Psoas muscle (tissue), 7 donors: ENCODE measurements at regions not wholly inside any gene's neighbourhood (a gene's known extent, or its start where the extent isn't known, plus 50 kb on each side); places are given as distances from the start of the nearest gene placed in this dataset.

Source experiments
- ATAC-seq, 4 donors: fragments of 200-7000 bp; cut with Tn5 transposase; one replicate each; pipeline ENCODE4 v1.9.1; 2020; ENCODE audit warnings: moderate library complexity in 3 of 4, mild to moderate bottlenecking in 2 of 4
- DNase-seq, 2 donors: peaks; one replicate each; pipeline ENCODE4 v3.0.0-alpha.2; 2020
- H3K27ac ChIP-seq: fragments of 200-600 bp; one replicate; pipeline ENCODE4 v1.8.0; 2022
- H3K27me3 ChIP-seq, 3 donors: fragments of 200-600 bp in 1 of 3; one replicate each; pipeline versions ENCODE4 v1.6.1 to v1.8.0; 2013 to 2022; ENCODE audit warnings: low read length in 2 of 3, mild to moderate bottlenecking in 2 of 3, moderate library complexity in 1 of 3; ENCODE audit not compliant: insufficient read depth in 3 of 3
- H3K36me3 ChIP-seq, 2 donors: fragments of 200-600 bp in 1 of 2; one replicate each; pipeline versions ENCODE4 v1.6.1 to v1.8.0; 2013 to 2022; ENCODE audit warnings: low read depth in 1 of 2, mild to moderate bottlenecking in 1 of 2, moderate library complexity in 1 of 2; ENCODE audit not compliant: insufficient read depth in 1 of 2
- H3K4me1 ChIP-seq: fragments of 200-600 bp; one replicate; pipeline ENCODE4 v1.8.0; 2022
- H3K4me3 ChIP-seq: fragments of 200-600 bp; one replicate; pipeline ENCODE4 v1.8.0; 2022; ENCODE audit warnings: mild to moderate bottlenecking
- H3K9me3 ChIP-seq: fragments of 200-600 bp; one replicate; pipeline ENCODE4 v1.8.0; 2022
- WGBS, 3 donors: extraction: QIAGEN DNeasy Blood & Tissue Kit; methylation state at CpG; one replicate each; pipeline versions ENCODE4 v1.1.6 to v1.1.7; 2013; 5-methylcytosine and 5-hydroxymethylcytosine counted together
- intact Hi-C, 2 donors: fragments of 100-400 bp; cut with DNase I; formaldehyde crosslinking; loops; one replicate each; pipeline versions ENCODE4 v1.11.0 to v1.14.2; 2022
- TF ChIP-seq, protein P1 (sequence below): fragments of 200-600 bp; IDR thresholded peaks from one replicate; pipeline ENCODE4 v1.8.0; 2022; ENCODE audit warnings: antibody characterized with exemption
- donor health status: healthy with polysubstance abuse.
- donor health status: DM: no; HTN: no; CAD: no; lungs with moderate emphysema.
- donor health status: Bipolar disorder and iron deficiency.
- donor health status: healthy.
- donor health status: DM: yes; HTN: yes; CAD: no.
- donor health status: DM: no; HTN: no; CAD: no.
- donor health status: DM: yes; HTN: yes; CAD: no.

DNA sequence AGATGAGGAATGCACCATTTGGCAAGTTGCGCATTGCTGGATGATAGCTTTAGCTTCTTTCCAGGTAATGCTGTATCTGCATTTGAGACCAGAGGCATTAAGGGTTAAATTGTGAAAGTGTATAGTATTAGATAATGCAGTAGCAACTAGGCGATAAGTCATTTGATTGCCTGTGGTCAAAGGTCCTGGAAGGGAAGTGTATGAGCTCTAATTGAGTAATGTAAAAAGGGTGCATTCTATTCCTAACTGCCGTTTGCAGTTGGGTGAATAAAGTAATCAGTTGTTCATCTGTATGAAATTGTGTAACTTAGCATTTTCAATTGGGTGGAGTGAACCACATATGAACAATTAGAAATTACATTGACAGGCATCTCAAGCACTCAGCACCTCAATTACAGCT, 54.5 kb upstream of the WDR1 start:
- H3K4me1 ChIP-seq, result peaks cover 28% of the 10 kb centered on the region
- WGBS, 3 donors, result 79 to 85% (median 83%) methylated on average over 3 of the region's 3 CpGs
- no peak overlapping the region for H3K27ac ChIP-seq
- no peak for ATAC-seq
- TF ChIP-seq, protein P1, sequence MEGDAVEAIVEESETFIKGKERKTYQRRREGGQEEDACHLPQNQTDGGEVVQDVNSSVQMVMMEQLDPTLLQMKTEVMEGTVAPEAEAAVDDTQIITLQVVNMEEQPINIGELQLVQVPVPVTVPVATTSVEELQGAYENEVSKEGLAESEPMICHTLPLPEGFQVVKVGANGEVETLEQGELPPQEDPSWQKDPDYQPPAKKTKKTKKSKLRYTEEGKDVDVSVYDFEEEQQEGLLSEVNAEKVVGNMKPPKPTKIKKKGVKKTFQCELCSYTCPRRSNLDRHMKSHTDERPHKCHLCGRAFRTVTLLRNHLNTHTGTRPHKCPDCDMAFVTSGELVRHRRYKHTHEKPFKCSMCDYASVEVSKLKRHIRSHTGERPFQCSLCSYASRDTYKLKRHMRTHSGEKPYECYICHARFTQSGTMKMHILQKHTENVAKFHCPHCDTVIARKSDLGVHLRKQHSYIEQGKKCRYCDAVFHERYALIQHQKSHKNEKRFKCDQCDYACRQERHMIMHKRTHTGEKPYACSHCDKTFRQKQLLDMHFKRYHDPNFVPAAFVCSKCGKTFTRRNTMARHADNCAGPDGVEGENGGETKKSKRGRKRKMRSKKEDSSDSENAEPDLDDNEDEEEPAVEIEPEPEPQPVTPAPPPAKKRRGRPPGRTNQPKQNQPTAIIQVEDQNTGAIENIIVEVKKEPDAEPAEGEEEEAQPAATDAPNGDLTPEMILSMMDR, result no peak
- intact Hi-C loops, result no loop called here
- no peaks in the 10 kb centered on the region for H3K9me3 ChIP-seq
- no peaks in the 10 kb centered on the region for H3K36me3 ChIP-seq
- no peaks in the 10 kb centered on the region for H3K27me3 ChIP-seq
- no peak overlapping the region for H3K4me3 ChIP-seq
- no peak for DNase-seq

DNA sequence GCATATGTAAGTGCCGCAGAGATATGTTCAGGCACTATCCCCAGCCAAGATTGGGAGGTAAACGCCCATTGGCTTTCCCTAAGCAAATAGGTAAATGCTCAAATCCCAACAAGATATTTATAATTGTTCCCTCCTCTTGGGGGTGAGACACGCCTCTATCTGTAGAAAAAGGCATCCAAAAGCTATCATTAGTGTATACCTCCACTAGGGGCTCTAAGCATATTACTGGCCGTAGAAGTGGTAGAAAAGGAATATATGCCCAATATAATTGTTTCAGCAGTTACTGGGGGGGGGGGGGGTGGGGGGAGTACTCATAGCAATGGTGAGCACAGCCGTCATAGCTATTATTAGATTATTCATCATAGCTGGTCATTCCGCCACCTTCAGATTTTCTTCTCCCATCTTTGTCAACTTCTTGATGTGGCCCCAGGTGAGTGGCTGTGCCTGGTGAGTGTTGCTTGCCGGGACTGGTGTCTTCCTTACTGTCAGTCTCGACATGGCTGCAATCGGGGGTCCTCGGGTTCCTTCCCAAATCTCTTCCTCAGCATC, 53.3 kb upstream of the WDR1 start:
- no peak overlapping the region for H3K27ac ChIP-seq
- H3K36me3 ChIP-seq, result no peaks in the 10 kb centered on the region
- DNase-seq (no peak), ATAC-seq (no peak)
- intact Hi-C loops, result loop anchor here in 1 of 2 donors (10.0 kb wide), 1 partner anchor 235 kb away; no protein-coding TSS in a partner anchor
- H3K4me1 ChIP-seq, result peaks cover 27% of the 10 kb centered on the region
- no peaks in the 10 kb centered on the region for H3K27me3 ChIP-seq
- WGBS, 3 donors, result 90 to 96% (median 92%) methylated on average over 10 of the region's 10 CpGs
- no peak overlapping the region for H3K4me3 ChIP-seq
- H3K9me3 ChIP-seq, result no peaks in the 10 kb centered on the region
- TF ChIP-seq, protein P1, result no peak

DNA sequence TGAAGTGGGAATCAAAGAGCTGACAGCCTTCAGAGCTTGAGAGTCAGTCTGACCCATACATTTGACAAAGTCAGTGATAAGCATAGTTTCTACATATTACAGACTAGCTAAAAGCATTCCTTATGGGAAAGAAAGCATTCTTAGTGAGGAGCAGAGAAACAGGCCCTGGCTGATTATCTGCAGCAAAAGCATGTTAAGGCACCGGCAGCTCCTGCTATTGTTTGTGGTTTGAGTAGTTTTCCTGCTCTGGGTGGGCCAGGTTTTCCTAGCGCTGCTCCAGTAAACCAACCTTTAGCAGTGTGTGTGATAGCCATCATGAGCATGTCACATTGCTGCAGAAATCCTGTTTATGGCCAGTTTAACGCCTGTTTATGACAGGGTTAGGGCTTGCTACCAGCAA, 51.6 kb upstream of the WDR1 start:
- Histone ChIP-seq H3K4me3 (no peak overlapping the region), H3K27me3 (no peaks in the 10 kb centered on the region), H3K9me3 (no peaks in the 10 kb centered on the region), H3K36me3 (no peaks in the 10 kb centered on the region), H3K27ac (no peak overlapping the region), H3K4me1 (peaks cover 10% of the 10 kb centered on the region)
- DNase-seq, result no peak
- intact Hi-C loops, result loop anchor here in 1 of 2 donors (10.0 kb wide), 1 partner anchor 237 kb away; no protein-coding TSS in a partner anchor
- TF ChIP-seq, protein P1, result no peak
- WGBS, 3 donors, result 56 to 57% (median 56%) methylated on average over 3 of the region's 3 CpGs
- ATAC-seq, result no peak

DNA sequence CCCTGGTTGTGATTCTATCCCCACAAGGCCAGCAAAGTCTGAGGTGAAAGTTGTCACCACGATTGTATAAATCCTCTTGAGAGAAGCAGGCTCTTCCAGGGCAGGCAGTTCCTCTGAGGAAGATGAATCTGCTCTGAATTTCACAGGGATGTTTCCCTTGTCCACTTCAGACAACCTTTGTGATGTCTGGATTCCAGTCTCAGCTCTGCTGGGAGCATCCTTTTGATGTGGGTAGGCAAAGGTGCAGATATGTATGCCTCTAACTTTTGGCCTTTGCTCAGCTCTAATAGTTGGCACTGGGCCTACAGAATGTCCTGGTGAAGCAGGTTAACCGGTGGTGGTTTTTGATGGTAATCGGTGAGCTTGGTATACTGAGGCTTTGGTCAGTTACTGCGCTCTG, 50.6 kb upstream of the WDR1 start:
- H3K4me3 ChIP-seq, result no peak overlapping the region
- DNase-seq (no peak), ATAC-seq (no peak)
- no peaks in the 10 kb centered on the region for H3K9me3 ChIP-seq
- no peaks in the 10 kb centered on the region for H3K27me3 ChIP-seq
- TF ChIP-seq, protein P1, result no peak
- H3K4me1 ChIP-seq, result peaks cover 2% of the 10 kb centered on the region
- intact Hi-C loops, result loop anchor here in 1 of 2 donors (10.0 kb wide), 1 partner anchor 238 kb away; no protein-coding TSS in a partner anchor
- H3K27ac ChIP-seq, result no peak overlapping the region
- H3K36me3 ChIP-seq, result no peaks in the 10 kb centered on the region
- WGBS, 3 donors, result 65 to 67% (median 66%) methylated on average over 4 of the region's 4 CpGs
